ENCODE measurements at regions not wholly inside any gene's neighbourhood (a gene's known extent, or its start where the extent isn't known, plus 50 kb on each side); places are given as distances from the start of the nearest gene placed in this dataset.

- DNase-seq (ENCODE audit: low spot score), result no peak
Measured at GRCh38 chr11:11756718-11757117, 85.1 kb upstream of the USP47 start.

DNA sequence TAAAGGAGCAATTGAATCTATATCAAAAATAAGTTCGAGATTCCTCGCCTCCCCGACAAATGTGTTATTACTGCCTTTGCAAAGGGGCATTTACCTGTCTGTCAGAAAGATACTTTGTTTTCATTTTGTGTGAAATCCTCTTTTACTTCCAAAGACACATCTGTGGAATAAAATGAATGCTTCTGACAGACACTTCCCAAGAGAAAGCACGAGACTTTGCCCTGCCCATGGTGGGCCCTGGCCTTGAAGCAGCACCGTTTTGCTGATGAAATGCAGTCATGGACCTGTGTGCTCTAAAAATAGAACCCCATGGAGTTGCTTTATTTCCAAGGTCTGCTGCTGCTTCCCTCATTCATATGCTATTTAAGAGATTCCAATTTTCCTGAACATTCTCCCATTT, 85.9 kb upstream of the USP47 start:
- DNase-seq (ENCODE audit: low spot score), result no peak

DNA sequence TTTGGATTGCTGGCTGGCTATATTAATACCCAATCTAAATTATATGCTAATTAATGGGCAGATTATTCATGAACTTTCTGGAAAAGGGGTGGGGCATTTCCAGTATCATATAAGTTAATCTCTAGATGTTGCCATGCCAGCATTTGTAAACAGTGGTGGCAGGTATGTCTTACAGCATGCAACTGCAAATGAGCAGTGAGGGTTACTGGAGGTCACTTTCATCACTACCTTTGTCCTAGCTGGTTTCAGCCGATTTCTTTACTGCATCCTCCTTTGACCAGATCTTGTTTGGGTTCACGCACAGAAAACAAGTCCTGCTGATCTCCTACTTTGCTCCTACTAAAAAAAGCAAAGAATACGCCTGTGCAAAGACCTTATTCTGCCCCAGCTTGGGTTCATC, 89.1 kb upstream of the USP47 start:
- DNase-seq (ENCODE audit: low spot score), result no peak

DNA sequence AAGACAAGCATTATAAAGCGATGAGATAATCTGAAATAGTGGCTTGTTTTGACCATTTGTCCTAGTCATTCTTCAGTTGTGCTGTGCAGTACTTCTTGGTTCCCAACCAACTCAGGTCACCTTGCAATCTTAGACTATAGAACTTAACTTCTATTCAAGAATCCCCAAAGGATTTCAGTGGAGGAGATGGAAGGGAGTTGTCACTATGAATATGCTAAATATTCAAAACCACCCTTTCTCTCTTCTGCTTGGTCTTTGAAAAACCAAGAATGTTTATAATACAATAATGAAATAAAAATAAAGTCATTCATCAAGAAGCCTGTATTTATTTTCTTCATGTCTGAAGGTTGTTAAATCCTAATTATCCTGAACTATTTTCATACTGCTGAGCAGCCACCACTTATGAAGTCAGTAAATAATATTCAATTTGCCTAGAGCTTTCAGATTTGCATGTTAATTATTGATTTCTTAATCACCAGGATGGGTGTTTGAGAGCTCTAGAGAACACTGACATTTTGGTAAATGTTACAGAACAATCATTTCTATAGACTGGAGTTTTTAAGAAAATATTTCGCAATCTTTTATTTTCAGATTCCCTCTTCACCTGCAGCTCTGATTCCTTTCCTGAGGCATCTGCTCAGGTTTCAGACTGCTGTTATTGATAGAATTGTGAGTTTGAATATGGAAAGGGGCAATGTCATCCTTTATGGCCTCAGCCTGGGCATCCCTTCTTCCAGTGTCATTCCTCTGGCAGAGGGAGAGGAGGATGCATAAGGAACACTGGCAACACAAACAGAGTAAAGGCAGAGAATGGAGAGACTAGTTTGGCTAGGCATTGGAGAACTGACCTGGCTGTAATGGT, 91.5 kb upstream of the USP47 start:
- DNase-seq (ENCODE audit: low spot score), result no peak

GRCh38 chr11:11748706-11749365, 92.9 kb upstream of the USP47 start:
- DNase-seq (ENCODE audit: low spot score), result no peak

- DNase-seq (ENCODE audit: low spot score), result no peak
Measured at GRCh38 chr11:11747570-11747969, 94.2 kb upstream of the USP47 start.

GRCh38 chr11:11746449-11746848, 95.3 kb upstream of the USP47 start:
- DNase-seq (ENCODE audit: low spot score), result no peak

DNA sequence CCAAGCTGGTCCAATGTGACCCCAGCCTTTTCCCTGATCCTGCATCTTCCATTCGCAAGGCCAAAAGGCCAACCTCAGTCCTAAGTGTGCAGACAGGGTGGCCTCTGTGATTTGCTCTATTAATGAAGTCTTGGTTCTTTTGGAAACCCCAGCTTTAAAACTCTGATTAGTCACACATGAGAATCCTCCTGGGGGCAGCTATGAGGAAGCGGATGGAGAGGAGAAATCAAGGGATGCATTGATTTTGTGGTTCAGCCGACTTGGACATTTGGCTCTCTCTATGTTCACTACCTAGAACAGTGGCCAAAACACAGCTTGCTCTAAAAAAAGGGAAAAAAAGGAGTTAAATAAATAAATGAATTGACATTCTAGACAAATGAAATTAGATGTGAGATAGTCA, 98.6 kb upstream of the USP47 start:
- DNase-seq (ENCODE audit: low spot score), result no peak

- DNase-seq (ENCODE audit: low spot score), result no peak
Measured at GRCh38 chr11:11742486-11742885, 99.3 kb upstream of the USP47 start.

DNA sequence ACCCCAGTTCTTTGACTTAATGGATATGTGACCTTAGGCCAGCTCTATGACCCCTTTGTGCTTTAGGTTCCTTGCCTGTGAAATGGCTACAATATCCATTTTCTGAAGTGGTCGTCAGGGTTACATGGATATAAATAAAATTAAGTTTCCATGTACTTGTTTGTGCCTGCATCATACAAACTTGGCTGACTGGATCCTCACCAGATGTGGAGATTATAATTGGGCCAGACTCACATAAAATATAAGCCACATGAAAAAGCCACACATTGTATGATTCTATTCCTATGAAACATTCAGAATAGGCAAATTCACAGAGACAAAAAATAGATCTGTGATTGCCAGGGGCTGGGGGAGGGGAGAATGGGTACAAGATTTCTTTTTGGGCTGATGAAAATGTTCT, 100.9 kb upstream of the USP47 start:
- DNase-seq (ENCODE audit: low spot score), result no peak

GRCh38 chr11:11740073-11740702, 101.6 kb upstream of the USP47 start:
- no peak for DNase-seq (ENCODE audit: low spot score)

- DNase-seq (ENCODE audit: low spot score), result no peak
Measured at GRCh38 chr11:11738370-11738769, 103.4 kb upstream of the USP47 start.

GRCh38 chr11:11735586-11735985, 106.2 kb upstream of the USP47 start:
- DNase-seq (ENCODE audit: low spot score), result no peak

- DNase-seq (ENCODE audit: low spot score), result no peak
Measured at GRCh38 chr11:11733246-11733747, 108.5 kb upstream of the USP47 start.

DNA sequence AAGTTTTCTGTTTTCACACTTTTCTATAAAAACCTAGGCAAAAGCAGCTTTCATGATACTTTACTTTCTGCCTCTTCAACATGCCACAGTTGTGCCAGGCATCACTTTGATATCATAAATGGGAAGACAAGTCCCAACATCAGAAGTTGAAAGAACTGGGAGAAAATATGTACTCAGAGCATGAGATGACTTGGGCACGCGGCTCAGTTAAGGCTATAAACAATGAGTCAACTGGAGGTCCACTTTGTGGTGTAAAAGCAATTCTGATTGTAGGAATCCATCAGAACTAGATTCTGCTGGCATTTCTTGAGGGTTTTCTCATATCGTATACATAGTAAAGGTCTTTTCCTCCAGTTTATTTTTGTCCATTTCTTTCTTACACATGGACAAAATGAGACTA, 109.7 kb upstream of the USP47 start:
- DNase-seq (ENCODE audit: low spot score), result no peak

DNA sequence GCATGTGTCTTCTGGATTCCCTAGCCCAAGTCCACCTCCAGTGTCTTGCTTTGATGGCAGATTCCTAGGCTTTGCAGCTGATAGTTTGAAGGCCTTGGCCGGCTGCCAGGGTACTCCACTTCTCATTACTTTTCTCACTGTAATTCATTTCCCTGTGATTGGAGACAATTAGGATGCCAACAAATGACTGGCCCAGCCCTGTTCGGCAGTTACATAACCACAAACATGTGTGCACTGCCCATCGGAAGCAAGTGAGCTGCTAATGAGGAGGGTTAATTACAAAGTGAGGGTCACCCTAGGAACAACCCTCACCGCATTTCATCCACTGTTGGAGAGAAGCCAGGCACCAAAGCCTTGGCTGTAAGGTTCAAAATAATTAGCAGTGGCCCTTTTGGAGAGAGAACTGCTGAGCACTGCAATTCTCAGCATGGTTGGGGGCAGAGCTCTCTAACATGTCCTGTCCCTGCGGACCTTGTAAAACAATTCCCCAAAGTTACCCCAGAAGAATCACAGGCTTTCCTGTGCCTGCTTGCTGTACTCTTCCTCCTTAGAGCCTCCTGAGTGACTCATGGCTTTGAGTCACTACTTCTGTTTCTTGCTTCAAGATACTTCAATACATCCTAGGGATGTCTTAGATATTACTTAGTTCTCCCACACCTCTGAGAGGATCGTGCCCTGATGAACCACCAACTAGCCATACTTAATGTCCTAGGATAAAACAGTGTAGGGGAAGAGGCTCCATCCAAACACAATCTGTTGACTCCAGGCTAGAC, 109.7 kb upstream of the GALNT18 start:
- DNase-seq (ENCODE audit: low spot score), result no peak

DNA sequence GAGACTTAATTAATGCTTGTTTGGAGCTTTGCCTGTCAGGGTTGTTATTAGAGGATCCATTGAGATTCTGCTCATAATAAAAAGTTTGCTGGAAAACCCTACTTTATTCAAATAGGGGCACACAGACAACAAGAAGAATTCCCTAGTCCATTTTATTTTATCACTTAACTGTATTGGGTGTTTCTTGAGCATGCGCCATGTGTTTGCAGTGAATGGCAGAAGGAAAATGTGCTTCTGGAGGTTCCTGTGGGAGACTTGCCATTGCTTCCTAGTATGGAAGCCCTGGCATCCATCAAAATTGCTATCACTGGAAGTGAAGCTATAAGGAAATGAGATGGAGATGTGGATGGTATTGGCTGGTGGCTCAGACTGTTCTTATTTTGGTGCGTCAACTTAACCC, 106.6 kb upstream of the GALNT18 start:
- no peak for DNase-seq (ENCODE audit: low spot score)

- no peak for DNase-seq (ENCODE audit: low spot score)
Measured at GRCh38 chr11:11725438-11725837, 103.6 kb upstream of the GALNT18 start.

- DNase-seq (ENCODE audit: low spot score), result no peak
Measured at GRCh38 chr11:11724994-11725393, 103.2 kb upstream of the GALNT18 start.

- no peak for DNase-seq (ENCODE audit: low spot score)
Measured at GRCh38 chr11:11722861-11723260, 101.1 kb upstream of the GALNT18 start.

DNA sequence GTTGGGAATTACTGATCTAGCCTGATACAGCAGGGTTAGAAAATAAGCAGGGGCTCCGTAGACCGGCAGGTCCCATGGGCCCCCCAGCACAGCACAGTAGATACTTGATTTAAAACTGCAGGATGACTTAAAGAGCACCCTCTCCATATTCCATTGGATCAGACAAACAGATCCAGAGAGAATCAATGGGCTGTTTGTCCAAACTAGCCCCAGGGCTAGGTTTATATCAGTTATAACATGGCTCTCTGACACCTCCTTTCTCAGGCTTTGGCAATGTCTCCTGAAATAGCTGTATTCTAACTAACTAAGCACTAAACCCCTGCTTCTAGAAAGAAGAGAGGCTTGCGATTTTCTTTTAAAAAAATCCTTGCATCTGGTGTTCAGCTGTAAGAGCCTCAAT, 100.4 kb upstream of the GALNT18 start:
- no peak for DNase-seq (ENCODE audit: low spot score)

GRCh38 chr11:11718511-11718910, 96.7 kb upstream of the GALNT18 start:
- DNase-seq (ENCODE audit: low spot score), result no peak

Measured in mucosa of gallbladder (tissue), 1 donor.